ENCODE measurements at regions not wholly inside any gene's neighbourhood (a gene's known extent, or its start where the extent isn't known, plus 50 kb on each side); places are given as distances from the start of the nearest gene placed in this dataset.
"Not testable (repeated sequence)": the region's sequence is repeated elsewhere in the genome, so short reads cannot be mapped to it uniquely, and the experiment has no call there.

DNA sequence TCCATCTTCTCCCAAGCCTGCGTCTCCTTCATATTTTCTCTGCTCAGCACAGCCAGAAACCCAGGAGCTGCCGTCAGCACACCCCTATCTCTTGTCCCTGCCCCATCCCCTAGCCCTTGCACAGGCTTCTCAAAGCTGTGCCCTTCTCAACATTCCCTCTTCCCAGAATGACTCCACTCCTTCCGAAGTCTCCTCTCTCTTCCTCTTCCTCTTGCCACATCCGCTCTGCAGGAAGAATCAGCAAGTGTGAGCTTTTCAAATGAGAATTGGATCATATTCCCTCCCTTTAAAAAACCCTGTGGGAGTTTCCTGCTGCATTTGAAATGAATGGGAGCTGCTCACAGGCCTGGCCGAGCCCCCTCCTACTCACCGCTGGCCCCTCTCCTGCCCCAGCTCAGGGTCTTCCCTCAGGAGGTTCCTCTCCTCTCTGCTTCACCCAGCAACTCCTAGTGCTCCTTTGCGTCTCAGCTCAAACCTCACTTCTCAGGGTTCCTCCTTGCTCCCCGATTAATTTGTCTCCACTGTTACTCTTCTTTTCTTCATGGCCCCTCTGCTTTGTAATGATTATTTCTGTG lies 528.5 kb upstream of the CCDC196 start:
- FAIRE-seq, result no peak
- DNase-seq (ENCODE audit: insufficient read length, low spot score), result no peak

DNA sequence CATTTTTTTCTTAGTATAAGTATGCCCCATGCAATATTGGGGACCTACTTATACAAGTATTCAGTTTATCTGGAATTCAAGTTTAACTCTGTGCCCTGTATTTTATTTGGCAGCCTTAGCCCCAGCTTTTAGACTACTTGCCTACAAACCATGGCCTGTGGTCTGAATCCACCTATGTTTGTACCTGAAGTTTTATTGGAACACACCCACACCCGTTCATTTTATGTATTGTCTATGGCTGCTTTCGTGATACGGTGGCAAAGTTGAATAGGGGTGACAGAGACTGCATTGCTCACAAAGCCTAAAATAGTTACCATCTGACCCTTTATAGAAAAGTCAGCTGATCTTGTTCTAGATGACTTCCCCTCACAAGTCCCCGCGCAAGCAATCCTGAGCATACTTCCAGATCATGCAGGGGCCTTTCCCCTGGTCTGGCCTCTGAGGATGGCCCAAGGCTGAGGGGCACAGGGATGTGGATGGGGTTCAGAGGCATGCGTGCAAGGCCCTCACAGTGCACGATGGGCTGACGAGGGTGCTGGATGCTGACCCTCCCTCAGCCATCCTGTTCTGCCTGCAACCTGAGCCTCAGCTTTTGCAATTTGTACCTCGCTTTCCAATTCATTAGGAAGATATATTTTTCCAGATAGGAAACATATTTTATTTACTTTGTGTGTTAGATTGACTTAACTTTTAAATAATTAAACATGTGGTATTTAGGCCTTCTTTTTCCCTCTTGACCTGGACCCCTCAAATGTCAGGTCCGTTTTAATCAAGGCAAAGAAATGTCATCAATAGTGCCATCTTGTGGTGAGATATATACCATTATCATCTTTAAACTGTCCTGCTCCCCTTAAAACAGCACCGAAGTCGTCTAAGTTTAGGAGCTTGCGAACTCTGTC lies 527.3 kb upstream of the CCDC196 start:
- DNase-seq (ENCODE audit: insufficient read length, low spot score) (no peak), FAIRE-seq (peak; percentile 78)

DNA sequence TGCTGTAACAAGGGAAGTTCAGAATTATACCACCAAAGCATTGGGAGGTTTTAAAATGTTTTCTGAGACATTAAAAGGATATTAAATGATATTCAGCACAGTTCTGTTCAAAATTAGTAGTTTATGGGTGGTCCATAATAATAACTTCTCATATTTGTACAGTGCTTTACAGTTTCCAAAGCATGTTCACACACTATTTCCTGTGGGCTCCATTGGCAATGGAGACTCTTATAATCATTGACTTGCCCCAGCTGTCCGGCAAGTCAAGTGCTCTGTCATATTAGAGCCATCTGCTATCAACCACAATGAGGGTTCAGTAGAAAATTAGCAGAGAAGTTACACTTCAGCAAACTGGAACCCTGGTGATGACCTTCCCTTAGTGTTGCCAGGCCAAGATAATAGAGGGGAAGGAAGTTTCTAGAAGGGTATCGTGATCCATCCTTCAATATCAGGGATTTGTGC lies 526.6 kb upstream of the CCDC196 start:
- DNase-seq (ENCODE audit: insufficient read length, low spot score), result no peak
- no peak for FAIRE-seq

DNA sequence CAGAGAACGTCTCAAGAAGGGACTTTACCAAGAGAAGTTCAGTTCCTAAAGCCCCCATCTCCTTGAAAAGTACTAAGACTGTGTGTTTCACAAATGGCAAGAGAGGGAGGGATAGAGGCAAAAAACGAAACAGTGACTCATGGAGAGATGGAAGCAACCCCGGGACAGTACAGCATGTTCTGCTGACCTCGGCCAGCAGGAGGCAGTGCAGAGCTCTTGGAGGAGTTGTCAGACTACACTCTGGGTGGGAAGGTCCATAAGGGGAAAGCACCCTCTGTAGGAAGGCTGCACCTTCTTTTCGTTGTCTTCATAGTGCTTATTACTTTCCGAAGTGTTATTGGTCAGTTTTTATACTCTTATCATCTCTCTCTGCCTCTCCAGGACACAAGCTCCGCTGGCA lies 525.2 kb upstream of the CCDC196 start:
- FAIRE-seq, result peak; percentile 78
- no peak for DNase-seq (ENCODE audit: insufficient read length, low spot score)

DNA sequence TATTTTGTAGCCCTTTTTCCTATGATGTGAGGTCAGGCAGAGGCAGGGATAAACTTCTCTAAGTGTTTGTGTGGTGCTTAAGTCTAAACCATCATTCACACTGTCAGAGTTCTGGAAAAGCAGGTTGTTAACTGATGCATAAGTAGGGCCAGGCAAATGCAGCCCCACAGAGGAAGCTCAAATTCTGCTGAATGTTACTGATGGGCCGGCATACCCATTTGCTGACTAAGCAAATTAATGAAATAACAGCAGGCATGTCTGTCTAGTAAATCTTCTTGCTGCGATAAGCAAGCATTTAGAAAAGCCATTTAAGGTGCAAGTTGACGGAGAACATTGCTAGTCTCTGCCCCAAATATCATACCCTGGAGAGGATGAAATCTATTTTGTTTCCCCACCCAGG lies 523.2 kb upstream of the CCDC196 start:
- no peak for FAIRE-seq
- no peak for DNase-seq (ENCODE audit: insufficient read length, low spot score)

DNA sequence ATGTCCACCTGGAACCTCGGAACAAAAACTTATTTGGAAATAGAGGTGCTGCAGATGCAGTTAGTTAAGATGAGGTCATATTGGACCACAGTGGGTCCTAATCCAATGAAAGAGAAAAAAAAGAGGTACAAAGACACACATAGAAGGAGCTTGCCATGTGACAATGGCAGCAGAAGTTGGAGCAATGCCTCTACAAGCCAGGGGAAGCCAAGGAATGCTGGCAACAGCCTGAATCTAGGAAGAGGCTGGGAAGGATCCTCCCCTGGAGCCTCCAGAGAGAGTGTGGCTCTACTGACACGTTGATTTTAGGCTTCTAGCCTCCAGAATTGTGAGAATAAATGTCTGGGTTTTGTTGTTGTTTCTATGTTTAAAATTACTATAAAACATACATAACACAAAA lies 521.8 kb upstream of the CCDC196 start:
- FAIRE-seq (no peak), DNase-seq (ENCODE audit: insufficient read length, low spot score) (no peak)

DNA sequence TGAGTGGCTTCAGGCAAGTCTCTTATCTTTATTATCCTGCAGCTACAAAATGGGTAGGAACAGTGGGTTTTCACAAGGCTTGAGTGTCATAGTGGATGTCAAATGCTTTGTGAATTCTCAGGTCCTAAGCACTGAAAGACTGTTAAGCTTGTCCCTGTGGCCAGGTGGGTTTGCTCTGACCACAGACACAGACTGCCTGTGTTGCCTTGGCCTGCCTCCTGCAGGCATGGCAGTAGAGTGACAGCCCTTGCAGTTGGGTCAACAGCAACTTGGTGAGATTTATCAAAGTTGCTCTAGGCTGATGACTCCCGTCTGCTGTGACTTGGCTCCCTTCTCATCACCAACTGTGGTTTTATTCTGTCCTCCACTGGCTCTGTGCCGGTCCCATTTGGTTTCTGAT lies 520.0 kb upstream of the CCDC196 start:
- DNase-seq (ENCODE audit: insufficient read length, low spot score), result no peak

DNA sequence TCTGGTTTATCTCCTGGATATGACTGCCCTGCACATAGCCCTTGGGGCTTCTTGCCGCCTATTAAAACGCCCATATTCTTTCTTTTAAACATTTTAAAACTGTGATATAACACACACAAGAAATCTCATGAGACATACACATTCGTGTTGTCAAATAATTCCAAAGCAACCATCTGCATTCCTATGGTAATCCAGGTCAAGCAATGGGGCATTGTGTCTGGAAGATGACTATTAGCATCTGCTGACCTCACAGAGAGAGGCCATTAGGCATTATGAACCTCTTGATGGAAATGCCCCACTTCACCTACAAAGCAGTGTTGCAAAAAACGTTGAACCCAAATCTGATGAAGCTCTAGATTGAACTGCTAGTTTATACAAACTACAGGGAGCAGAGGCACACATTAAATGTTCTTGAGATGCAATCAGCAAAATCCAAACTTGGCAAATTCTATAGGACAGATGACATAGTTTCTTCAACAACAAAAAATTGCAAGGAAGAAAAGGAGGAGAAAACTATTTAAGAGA lies 513.8 kb upstream of the CCDC196 start:
- no peak for DNase-seq (ENCODE audit: insufficient read length, low spot score)
- no peak for FAIRE-seq

More for the DNA sequence above, 520.0 kb upstream of the CCDC196 start:
- no peak for FAIRE-seq

DNA sequence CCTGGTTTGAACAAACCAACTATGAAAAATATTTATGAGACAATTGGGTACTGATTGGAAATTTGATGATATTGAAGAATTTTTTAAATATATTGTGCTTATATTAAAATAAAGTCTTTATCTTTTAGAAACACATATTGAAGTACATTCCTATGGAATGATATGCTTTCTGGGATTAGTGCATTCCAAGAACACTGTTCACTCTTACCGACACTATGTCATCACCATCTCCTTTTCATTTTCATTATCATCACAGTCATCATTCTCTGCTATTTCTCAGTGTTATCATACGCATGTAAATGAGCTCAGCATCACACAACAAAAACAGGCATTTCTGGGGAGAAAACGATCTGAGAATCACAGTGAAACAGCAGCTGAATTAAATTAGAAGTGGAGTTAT lies 513.3 kb upstream of the CCDC196 start:
- FAIRE-seq (no peak), DNase-seq (ENCODE audit: insufficient read length, low spot score) (no peak)

DNA sequence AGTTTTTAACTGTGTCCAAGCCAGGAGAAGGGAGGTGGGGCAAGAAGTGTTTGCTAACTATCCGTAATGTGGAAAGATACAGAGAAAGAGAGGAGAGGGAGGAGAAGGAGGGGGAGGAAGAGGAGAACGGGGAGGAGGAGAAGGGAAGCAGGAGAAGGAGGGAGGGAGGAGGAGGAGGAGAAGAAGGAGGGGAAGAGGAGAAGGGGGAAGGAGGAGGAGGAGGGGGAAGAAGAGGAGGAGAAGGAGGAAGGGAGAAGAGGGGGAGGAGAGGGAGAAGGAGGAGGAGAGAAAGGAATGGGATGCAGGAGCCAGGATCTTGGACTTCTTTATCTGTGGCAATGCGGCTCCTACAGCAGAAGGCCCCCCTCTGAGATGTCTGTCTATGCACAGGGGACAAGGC lies 510.3 kb upstream of the CCDC196 start:
- DNase-seq (ENCODE audit: insufficient read length, low spot score) (no peak), FAIRE-seq (peak; percentile 52)

DNA sequence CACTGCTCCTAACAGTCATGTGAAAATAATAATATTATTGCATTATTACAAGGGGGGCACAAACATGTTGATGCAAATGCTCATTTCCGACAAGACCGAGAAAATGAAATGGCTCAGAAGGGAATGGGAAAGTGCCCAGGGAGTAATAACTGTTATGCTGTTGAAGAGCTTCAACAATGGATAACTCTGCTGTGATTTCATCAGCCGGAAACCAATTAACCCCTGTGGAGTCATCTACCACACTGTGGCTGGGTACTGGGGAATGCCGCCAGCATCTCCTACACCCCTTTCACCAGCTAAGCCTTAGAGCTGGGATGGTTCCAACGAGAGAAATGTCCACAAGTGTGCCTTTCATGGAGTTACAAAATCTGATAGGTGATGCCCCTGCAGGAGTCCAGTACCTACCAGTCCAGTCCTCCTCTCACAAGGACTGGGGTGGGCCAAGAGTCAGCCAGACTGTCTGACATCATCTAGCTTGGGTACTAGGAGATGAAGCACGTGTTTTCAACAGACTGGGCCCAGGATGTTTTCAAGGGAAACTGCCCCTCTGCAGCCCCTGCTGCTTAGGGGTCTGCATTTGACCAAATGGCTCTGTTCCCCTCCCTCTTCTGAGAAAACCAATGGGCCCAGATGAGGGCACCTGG lies 509.3 kb upstream of the CCDC196 start:
- FAIRE-seq, result no peak

DNA sequence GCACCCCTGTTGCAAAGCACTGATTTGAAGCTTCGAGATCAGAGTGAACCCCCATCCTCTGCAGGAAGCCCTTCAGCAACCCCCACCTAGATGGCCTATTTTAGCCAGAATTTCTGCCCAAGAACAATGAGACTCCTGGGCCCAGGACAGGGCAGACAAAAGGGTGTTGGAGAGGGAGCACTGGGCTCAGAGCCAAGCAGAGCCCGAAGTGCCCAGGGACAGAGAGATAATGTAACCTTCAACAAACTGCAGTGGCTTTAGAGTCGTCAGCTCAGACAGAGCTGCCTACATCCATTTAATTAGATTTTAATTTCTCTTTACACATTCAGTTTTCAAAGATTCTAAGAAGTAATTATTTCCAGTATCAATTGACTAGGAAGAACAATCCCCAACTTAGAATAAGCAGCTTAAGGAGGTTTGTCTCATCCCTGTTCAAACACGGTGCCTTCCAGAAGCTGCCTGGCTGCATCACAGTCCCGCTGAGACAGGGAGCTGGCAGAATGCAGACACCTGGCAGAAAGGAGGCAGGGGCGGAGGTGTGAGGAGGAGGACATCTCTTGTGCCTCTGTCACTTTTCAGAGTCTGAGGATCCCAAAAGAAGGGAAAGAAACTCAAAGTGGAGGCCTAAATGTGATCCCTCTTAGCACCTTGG lies 504.9 kb upstream of the CCDC196 start:
- no peak for DNase-seq (ENCODE audit: insufficient read length, low spot score)
- FAIRE-seq, result no peak

More for the DNA sequence above, 509.3 kb upstream of the CCDC196 start:
- no peak for DNase-seq (ENCODE audit: insufficient read length, low spot score)

DNA sequence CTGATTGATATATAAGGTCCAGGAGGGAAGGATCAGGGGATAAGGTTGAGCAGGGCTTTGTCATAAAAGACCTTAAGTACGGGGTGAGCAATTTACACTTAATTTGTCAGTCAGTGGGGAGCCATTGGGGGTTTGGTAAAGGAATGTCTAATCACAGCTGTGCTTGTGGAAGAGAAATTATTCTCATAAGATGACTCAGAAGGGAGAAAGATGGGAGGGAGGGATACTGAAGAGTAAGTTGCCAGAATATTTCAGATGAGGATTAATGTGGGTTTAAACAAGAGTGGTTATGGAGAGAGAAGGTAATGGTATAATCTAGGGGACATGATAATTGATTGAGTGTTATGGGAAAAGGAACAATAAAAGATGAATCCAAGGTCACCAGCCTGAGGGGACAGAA lies 500.1 kb upstream of the CCDC196 start:
- FAIRE-seq (no peak), DNase-seq (ENCODE audit: insufficient read length, low spot score) (no peak)

DNA sequence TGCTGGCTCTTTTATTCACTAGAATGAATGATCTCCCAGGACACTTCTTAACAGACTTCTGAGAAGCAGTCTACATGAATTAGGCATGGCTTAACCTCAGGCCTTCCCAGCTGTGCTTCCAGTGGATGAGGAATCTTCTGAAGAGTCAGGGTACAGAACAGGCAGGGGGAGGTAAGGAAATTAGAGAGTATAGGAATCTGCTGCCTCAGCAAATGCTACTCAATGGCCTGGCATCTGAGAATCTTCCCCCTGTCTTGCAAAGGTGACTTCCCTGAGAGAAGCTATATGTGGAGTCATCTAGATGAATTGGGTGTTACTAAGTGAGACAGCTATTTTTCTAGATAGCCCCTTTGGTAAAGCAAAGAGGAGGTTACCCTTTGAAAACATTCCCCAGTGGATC lies 496.2 kb upstream of the CCDC196 start:
- FAIRE-seq (no peak), DNase-seq (ENCODE audit: insufficient read length, low spot score) (no peak)

DNA sequence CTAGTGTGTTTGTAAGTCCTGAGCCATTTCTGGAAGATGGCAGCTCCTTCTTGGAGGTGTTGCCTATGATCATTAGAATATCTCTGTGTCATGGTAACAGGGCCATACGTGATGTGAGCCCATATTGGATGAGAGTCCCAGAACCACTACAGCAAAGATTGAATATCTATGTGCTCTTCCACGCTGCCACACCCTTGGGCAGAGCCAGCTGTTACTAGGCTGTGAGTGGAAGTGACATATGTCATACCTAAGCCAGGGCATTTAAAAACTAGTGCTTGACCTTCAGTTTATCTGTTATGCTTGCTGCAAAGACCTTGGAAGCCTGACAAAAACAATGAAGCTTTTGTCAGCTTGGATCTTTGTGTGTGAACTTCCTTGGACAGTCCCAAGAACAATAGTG lies 495.1 kb upstream of the CCDC196 start:
- DNase-seq (ENCODE audit: insufficient read length, low spot score), result no peak
- FAIRE-seq, result no peak

DNA sequence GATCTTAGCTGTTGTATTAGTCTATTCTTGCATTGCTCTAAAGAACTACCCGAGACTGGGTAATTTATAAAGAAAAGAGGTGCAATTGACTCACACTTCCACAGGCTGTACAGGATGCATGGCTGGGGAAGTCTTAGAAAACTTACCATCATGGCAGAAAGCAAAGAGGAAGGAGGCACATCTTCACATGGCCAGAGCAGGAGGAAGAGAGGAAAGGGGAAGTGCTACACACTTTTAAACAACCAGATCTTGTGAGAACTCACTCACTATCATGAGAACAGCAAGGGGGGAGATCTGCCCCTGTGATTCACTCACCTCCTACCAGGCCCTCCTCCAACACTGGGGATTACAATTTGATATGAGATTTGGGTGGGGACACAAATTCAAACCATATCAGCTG lies 494.2 kb upstream of the CCDC196 start:
- FAIRE-seq; DNase-seq (ENCODE audit: insufficient read length, low spot score): not testable (repeated sequence)

DNA sequence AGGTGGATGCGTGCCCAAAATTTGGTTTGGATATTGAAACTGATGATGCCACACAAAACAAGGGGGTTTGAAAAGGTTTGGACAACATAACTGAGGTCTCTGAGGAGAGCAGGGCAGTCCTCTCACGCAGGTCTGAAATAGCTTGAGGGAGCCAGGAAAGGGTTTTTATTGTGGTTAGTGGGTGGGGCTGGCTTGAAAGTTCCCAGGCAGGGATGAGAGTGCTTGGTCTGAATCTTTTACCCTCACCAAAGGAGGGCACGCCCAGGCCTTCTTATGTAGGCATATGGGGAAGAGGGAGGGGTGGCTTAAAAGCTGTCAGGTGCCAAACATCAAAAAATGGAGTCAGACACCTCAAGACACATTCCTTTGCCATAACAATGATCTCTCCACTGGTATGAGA lies 493.1 kb upstream of the CCDC196 start:
- DNase-seq (ENCODE audit: insufficient read length, low spot score) (no peak), FAIRE-seq (no peak)

DNA sequence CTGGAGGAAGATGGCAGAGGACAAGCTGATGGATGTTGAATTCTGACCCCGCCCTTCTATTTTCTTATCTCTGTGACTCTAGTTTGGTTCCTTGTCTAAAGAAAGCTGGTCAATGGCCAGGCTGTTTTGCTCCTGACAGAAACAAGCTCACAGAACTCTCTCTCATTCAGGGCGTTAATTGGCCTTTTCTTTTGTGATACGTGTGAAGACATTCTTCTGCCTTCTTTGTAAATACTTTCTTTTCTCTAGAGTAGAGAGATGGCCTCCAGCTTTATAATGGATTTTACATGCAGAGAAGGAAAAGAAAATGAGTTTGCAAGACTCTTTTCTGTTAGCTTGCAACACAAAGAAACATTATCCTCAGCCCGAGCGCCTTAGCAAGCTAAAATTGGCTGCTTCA lies 492.2 kb upstream of the CCDC196 start:
- DNase-seq (ENCODE audit: insufficient read length, low spot score), result no peak
- no peak for FAIRE-seq

DNA sequence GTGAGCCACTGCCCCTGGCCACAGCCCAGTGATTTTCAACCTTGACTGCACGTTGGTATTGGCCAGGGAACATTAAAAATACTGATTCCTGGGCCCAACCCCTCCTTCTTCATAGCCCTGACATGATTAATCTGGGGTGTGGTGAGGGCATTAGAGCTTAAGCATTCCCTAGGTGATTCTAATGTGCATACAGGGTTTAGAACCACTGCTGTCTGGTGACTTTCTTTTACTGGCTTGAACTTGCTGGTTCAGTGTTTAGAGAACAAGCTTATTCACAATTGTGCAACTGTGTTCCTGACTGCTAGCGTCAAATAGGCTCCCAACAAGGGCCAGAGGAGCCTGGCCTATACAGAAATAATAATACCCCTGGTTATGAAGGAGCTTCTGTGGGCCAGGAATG lies 488.8 kb upstream of the CCDC196 start:
- no peak for FAIRE-seq
- DNase-seq (ENCODE audit: insufficient read length, low spot score), result no peak

DNA sequence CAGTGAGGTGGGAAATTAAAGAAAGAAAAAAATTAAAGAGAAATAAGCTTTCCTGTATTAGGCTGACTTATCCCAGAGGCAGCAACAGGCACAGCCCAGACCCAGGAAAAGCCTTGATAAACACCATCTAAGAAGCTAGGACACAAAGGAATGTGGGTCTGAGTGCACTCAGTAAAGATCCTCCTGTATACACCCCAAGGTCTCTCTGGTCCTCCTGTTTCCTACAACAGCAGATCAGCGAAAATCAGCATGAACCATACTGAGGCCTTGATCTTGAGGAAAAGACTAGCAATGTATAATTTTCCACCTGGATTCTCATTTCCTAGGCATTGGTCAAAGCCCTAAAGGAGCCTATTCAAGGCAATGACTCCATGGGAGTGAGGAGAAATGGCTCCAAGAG lies 486.3 kb upstream of the CCDC196 start:
- no peak for FAIRE-seq
- DNase-seq (ENCODE audit: insufficient read length, low spot score), result no peak

DNA sequence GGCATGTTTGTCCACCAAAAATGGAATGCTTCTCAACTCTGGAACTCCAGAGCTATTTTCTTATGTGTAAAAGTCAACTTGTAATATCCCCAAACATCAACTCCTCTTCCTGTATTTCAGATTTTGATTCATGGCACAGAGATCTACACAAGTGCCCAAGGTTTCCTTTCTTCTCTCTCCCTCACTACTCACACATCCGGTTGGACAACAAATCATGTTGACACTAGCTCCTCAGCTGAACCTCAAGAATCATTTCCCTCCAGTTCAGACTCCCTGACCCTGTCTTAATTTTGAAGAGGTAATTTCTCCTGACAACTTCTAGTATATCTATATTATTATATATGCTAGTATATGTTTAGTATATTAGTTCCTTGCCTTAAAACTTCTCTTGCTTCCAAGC lies 485.4 kb upstream of the CCDC196 start:
- DNase-seq (ENCODE audit: insufficient read length, low spot score) (no peak), FAIRE-seq (no peak)

All from GM19239 (cell line).